ENCODE measurements at regions not wholly inside any gene's neighbourhood (a gene's known extent, or its start where the extent isn't known, plus 50 kb on each side); places are given as distances from the start of the nearest gene placed in this dataset.

GRCh38 chr4:123597586-123597985 is 201.0 kb downstream of the SPRY1 start:
- H3K4me1 ChIP-seq: peaks cover 0 to 22% (median 18%) of the 10 kb centered on the region in 9 donors
- WGBS, 2 donors: 85 to 91% methylated on average over 1 of the region's 1 CpG
- TF ChIP-seq CTCF (IDR thresholded peaks at IDR 0.05): no peak
- H3K27me3 ChIP-seq: no peaks in the 10 kb centered on the region
- H3K36me3 ChIP-seq: no peaks in the 10 kb centered on the region
- ATAC-seq (no peak), DNase-seq (no peak)
- intact Hi-C loops (cut with DNase I): no loop called here
- H3K4me3 ChIP-seq: no peak overlapping the region
- no peak overlapping the region for H3K27ac ChIP-seq
- H3K9me3 ChIP-seq: no peaks in the 10 kb centered on the region

- Histone ChIP-seq H3K27ac (no peak overlapping the region), H3K9me3 (no peaks in the 10 kb centered on the region), H3K4me1 (peaks cover 0 to 24% (median 18%) of the 10 kb centered on the region in 9 donors), H3K36me3 (no peaks in the 10 kb centered on the region), H3K4me3 (no peak overlapping the region), H3K27me3 (no peaks in the 10 kb centered on the region)
- no peak for TF ChIP-seq CTCF (IDR thresholded peaks at IDR 0.05)
- no peak for ATAC-seq
- intact Hi-C loops (cut with DNase I): no loop called here
- DNase-seq: no peak
- 91 to 97% methylated on average over 1 of the region's 1 CpG for WGBS, 2 donors
Observed at GRCh38 chr4:123598331-123598730, 201.7 kb downstream of the SPRY1 start.

DNA sequence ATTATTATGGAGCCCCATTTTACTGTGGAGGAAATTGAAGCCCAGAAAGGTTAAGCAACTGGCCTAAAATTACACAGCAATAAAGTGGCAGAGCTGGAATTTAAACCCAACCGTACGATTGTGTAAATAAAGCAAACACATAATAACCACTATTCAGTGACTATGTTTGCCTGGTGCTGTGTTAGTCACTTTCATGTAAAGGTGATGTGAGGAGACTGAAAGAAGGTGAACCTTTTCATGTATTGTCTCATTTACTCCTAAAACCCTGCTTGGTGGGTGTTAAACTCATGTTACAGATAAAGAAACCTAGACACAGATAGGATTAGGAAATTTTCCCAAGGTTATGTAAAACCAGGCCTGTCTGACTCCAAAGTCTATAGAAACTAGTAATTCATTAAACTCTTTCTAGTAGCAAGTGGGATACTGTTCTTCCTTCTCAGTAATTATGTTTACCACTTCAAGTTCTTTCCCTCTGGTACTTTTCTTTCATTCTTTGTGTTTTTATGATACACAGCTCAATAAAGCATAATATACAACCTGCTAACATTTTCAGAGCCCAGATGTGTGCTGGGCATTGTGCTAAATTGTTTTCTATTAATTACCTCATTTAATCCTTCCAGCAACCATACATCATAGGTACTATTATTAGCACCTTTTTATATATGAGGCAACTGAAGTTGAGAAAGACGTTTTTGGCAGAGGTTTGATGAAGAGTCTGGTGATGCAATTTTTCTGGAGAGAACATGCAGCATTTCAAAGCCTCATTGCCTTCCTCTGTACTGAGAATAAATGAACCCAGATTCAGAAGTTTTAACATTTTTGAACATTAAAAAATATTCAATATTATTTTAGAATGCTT is 202.7 kb downstream of the SPRY1 start:
- DNase-seq: no peak
- Histone ChIP-seq H3K27ac (peak overlapping the region in 7 of 10 donors; percentile 6 to 77 (median 62)), H3K4me1 (peaks cover 0 to 24% (median 18%) of the 10 kb centered on the region in 9 donors), H3K27me3 (no peaks in the 10 kb centered on the region), H3K36me3 (no peaks in the 10 kb centered on the region), H3K4me3 (no peak overlapping the region), H3K9me3 (no peaks in the 10 kb centered on the region)
- TF ChIP-seq CTCF (IDR thresholded peaks at IDR 0.05): no peak
- intact Hi-C loops (cut with DNase I): no loop called here
- WGBS, 2 donors: 56 to 72% methylated on average over 3 of the region's 3 CpGs
- peak in 5 of 8 donors; percentile 10 to 75 (median 41) for ATAC-seq

DNA sequence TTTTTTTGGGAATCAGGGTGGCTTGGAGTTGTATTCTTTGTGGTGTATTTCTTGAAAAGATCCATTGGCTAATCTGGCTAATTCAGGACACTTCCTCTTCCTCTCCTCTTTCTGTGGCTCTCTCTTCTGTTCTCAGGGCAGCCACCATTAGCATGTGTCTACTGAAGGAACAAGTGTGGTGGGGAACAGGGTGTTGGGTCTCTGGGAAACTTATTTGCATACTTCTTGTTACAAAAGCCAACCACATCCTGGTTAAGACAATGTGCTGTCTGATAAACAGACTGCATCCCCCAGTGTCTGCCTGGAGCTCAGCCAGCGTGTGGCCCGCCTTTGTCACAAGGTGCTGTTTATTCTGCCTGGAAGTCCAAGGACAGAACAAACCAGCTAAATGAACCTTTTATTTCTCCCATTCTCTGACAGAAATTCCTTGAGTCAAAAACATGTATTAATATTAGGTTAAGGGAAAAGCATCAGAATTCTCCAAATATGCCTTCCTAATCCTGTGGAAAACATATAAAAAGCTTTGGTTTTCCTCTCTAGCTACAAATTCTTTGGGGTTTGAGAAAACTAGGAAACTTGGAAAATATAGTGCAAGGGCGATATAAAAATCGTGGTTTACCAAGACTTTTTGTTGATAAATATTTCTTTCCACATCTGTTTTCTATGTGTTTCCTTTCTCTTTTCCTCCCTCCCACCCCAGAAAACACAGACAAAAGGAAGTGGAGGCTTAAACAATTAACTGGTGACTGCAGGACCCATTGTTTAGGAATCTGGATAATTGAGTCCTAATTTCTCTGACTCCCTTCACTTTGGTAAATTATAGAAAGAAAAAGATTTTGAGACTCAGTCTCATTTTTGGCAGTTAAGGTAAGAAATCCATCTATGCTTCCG is 203.6 kb downstream of the SPRY1 start:
- Histone ChIP-seq H3K36me3 (no peaks in the 10 kb centered on the region), H3K27me3 (no peaks in the 10 kb centered on the region), H3K4me1 (peaks cover 0 to 24% (median 18%) of the 10 kb centered on the region in 9 donors), H3K9me3 (no peaks in the 10 kb centered on the region), H3K4me3 (no peak overlapping the region), H3K27ac (peak overlapping the region in 7 of 10 donors; percentile 6 to 77 (median 62))
- no peak for TF ChIP-seq CTCF (IDR thresholded peaks at IDR 0.05)
- intact Hi-C loops (cut with DNase I): no loop called here
- DNase-seq: peak; percentile 69 to 82
- 48 to 50% methylated on average over 5 of the region's 5 CpGs for WGBS, 2 donors
- peak; percentile 78 to 93 (median 90) for ATAC-seq
